ENCODE measurements at regions not wholly inside any gene's neighbourhood (a gene's known extent, or its start where the extent isn't known, plus 50 kb on each side); places are given as distances from the start of the nearest gene placed in this dataset.

DNA sequence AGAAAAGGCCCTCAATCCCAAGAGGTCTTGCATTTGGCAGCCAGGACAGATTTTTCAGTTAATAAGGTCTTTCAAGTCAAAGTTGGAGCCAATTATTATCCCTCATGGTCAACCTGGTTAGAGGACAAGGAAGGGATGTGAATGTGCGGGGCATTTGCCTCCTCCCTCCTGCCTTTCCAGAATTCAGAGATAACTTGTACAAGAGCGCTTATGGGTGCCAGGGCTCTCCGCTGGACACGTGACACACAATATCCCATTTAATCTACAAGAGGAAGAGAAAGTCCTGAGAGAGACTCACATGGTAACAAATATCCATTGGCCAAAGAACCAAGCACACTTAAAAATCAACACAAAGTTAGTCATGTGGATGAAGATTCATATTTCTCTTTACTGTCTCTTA, 78.5 kb upstream of the ST8SIA2 start:
- Histone ChIP-seq H2AFZ (ENCODE audit: low read length) (no peak overlapping the region), H3K9ac (ENCODE audit: low read length) (no peak overlapping the region)
- no peak for DNase-seq

DNA sequence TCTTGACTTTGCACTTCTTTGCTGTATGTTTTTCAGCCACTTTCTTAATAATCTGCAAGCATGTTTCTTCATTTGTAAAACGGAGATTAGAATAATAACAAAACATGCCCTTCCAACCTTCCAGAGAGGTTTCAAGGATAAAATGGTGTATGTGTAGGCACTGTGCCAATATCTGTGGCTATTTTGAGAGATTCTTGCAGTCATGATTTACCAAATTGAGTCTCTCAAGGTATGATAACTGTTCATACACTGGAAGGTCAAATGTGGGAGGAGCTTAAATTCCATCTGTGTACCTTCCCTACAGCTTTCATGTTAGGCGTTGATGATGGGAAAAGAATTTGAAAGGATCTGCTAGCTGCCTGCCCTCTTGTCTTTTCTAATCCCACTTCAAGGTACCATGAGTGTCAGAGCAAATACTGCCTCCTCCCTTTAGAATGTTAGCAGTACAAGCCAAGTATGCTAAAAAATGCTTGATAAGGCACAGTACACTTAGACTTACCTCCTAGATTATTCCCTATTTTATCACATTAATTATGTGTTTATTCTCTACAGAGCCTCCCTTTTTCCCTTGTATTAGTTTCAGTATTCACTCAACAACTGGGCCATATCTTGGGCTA, 78.0 kb upstream of the ST8SIA2 start:
- Histone ChIP-seq H3K4me3 (ENCODE audit: low read length) (no peak overlapping the region), H3K4me2 (ENCODE audit: low read depth, low read length) (no peak overlapping the region), H4K20me1 (ENCODE audit: insufficient read depth, low read length) (no peaks in the 10 kb centered on the region), H2AFZ (ENCODE audit: low read length) (no peak overlapping the region), H3K4me1 (ENCODE audit: low read length) (no peaks in the 10 kb centered on the region), H3K27ac (ENCODE audit: low read length) (no peak overlapping the region), H3K36me3 (replicated peaks; ENCODE audit: insufficient read depth, low read length) (no peaks in the 10 kb centered on the region), H3K27me3 (replicated peaks; ENCODE audit: insufficient read depth, low read length) (no peaks in the 10 kb centered on the region), H3K9ac (ENCODE audit: low read length) (no peak overlapping the region), H3F3A (ENCODE audit: insufficient read depth, low read length) (no peaks in the 10 kb centered on the region), H3K9me3 (replicated peaks; ENCODE audit: insufficient read depth, low read length) (no peaks in the 10 kb centered on the region), H3K9me2 (replicated peaks; ENCODE audit: insufficient read depth, low read length) (no peaks in the 10 kb centered on the region), H3K79me2 (ENCODE audit: low read length) (no peaks in the 10 kb centered on the region)
- DNase-seq, result no peak
- TF ChIP-seq, protein P1, sequence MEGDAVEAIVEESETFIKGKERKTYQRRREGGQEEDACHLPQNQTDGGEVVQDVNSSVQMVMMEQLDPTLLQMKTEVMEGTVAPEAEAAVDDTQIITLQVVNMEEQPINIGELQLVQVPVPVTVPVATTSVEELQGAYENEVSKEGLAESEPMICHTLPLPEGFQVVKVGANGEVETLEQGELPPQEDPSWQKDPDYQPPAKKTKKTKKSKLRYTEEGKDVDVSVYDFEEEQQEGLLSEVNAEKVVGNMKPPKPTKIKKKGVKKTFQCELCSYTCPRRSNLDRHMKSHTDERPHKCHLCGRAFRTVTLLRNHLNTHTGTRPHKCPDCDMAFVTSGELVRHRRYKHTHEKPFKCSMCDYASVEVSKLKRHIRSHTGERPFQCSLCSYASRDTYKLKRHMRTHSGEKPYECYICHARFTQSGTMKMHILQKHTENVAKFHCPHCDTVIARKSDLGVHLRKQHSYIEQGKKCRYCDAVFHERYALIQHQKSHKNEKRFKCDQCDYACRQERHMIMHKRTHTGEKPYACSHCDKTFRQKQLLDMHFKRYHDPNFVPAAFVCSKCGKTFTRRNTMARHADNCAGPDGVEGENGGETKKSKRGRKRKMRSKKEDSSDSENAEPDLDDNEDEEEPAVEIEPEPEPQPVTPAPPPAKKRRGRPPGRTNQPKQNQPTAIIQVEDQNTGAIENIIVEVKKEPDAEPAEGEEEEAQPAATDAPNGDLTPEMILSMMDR (IDR thresholded peaks at IDR 0.05; ENCODE audit: low read length), result no peak
- TF ChIP-seq EZH2phosphoT487 (IDR thresholded peaks at IDR 0.05; ENCODE audit: low read length) (no peak), EZH2 (optimal IDR thresholded peaks at IDR 0.05; ENCODE audit: low read depth, low read length) (no peak)

More for the DNA sequence above, 78.5 kb upstream of the ST8SIA2 start:
- Histone ChIP-seq H3K36me3 (replicated peaks; ENCODE audit: insufficient read depth, low read length) (no peaks in the 10 kb centered on the region), H3F3A (ENCODE audit: insufficient read depth, low read length) (no peaks in the 10 kb centered on the region), H3K4me3 (ENCODE audit: low read length) (no peak overlapping the region), H3K79me2 (ENCODE audit: low read length) (no peaks in the 10 kb centered on the region), H3K9me3 (replicated peaks; ENCODE audit: insufficient read depth, low read length) (no peaks in the 10 kb centered on the region), H4K20me1 (ENCODE audit: insufficient read depth, low read length) (no peaks in the 10 kb centered on the region), H3K27me3 (replicated peaks; ENCODE audit: insufficient read depth, low read length) (no peaks in the 10 kb centered on the region), H3K9me2 (replicated peaks; ENCODE audit: insufficient read depth, low read length) (no peaks in the 10 kb centered on the region), H3K27ac (ENCODE audit: low read length) (no peak overlapping the region), H3K4me1 (ENCODE audit: low read length) (no peaks in the 10 kb centered on the region), H3K4me2 (ENCODE audit: low read depth, low read length) (no peak overlapping the region)
- TF ChIP-seq EZH2phosphoT487 (IDR thresholded peaks at IDR 0.05; ENCODE audit: low read length) (no peak), EZH2 (optimal IDR thresholded peaks at IDR 0.05; ENCODE audit: low read depth, low read length) (no peak)
- TF ChIP-seq, protein P1 (IDR thresholded peaks at IDR 0.05; ENCODE audit: low read length), result no peak

DNA sequence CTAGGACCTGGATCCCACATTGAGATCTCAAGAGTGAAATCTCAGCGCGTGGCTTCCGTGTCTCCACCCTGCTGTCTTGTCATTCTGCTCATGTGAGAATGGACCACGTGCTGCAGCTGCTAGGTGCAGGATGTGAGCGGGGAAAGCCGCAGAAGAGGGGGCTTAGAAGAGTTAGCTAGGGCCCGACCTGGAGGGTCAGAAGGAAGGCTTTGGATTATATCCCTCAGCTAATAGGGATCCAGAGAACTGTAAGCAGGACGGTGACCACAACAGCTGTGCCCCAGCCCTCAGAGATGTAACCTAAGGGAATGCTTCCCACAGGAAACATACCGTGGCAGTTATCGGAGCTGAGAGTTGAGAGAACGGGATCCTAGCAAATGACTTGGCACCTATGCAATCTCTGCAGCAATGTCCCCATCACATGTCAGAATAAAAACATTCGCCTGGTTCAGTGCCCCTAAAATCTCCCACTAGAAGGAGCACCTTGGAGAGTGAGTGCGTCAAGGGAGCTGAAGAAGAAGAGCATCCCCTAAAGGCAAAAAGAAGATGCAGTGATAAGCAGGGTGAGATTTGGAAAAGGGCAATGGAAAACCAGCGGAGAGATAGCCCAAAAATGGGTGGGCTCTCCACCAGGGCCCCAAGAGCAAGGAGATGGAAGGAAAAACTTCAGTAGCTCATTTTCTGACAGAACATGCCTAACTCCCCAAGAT, 76.9 kb upstream of the ST8SIA2 start:
- H3K27me3 ChIP-seq (replicated peaks; ENCODE audit: insufficient read depth, low read length), result no peaks in the 10 kb centered on the region
- H3K9me3 ChIP-seq (replicated peaks; ENCODE audit: insufficient read depth, low read length), result no peaks in the 10 kb centered on the region
- H3K4me2 ChIP-seq (ENCODE audit: low read depth, low read length), result no peak overlapping the region
- H3K9ac ChIP-seq (ENCODE audit: low read length), result no peak overlapping the region
- no peak for DNase-seq
- no peak for TF ChIP-seq EZH2 (optimal IDR thresholded peaks at IDR 0.05; ENCODE audit: low read depth, low read length)
- TF ChIP-seq, protein P1 (IDR thresholded peaks at IDR 0.05; ENCODE audit: low read length), result no peak
- TF ChIP-seq EZH2phosphoT487 (IDR thresholded peaks at IDR 0.05; ENCODE audit: low read length), result no peak
- no peaks in the 10 kb centered on the region for H3K4me1 ChIP-seq (ENCODE audit: low read length)
- no peak overlapping the region for H3K27ac ChIP-seq (ENCODE audit: low read length)
- H2AFZ ChIP-seq (ENCODE audit: low read length), result no peak overlapping the region
- H3K4me3 ChIP-seq (ENCODE audit: low read length), result no peak overlapping the region
- H3K36me3 ChIP-seq (replicated peaks; ENCODE audit: insufficient read depth, low read length), result no peaks in the 10 kb centered on the region
- no peaks in the 10 kb centered on the region for H3F3A ChIP-seq (ENCODE audit: insufficient read depth, low read length)
- H4K20me1 ChIP-seq (ENCODE audit: insufficient read depth, low read length), result no peaks in the 10 kb centered on the region
- H3K79me2 ChIP-seq (ENCODE audit: low read length), result no peaks in the 10 kb centered on the region
- H3K9me2 ChIP-seq (replicated peaks; ENCODE audit: insufficient read depth, low read length), result no peaks in the 10 kb centered on the region

Measured in MM.1S (cell line).